HG02678 (cell line): ENCODE measurements at regions not wholly inside any gene's neighbourhood (a gene's known extent, or its start where the extent isn't known, plus 50 kb on each side); places are given as distances from the start of the nearest gene placed in this dataset.

ENCODE experiments used
- ATAC-seq: cut with Tn5 transposase; IDR thresholded peaks from one replicate; pipeline ENCODE4 v1.9.1; 2021; ENCODE audit warnings: mild to moderate bottlenecking, moderate library complexity; ENCODE audit not compliant: unreplicated experiment

GRCh38 chr5:30764704-30765103, 428.8 kb upstream of the CDH6 start:
- no peak for ATAC-seq

GRCh38 chr5:30759731-30760130, 433.8 kb upstream of the CDH6 start:
- no peak for ATAC-seq

GRCh38 chr5:30752015-30752414, 441.5 kb upstream of the CDH6 start:
- ATAC-seq: no peak

GRCh38 chr5:30749971-30750370, 443.5 kb upstream of the CDH6 start:
- no peak for ATAC-seq

GRCh38 chr5:30747412-30747811, 446.1 kb upstream of the CDH6 start:
- ATAC-seq: no peak

GRCh38 chr5:30736669-30737068, 456.8 kb upstream of the CDH6 start:
- ATAC-seq: no peak

GRCh38 chr5:30734118-30734517, 459.4 kb upstream of the CDH6 start:
- ATAC-seq: no peak

- no peak for ATAC-seq
These were observed 468.4 kb upstream of the CDH6 start for GRCh38 chr5:30725073-30725472.

GRCh38 chr5:30698217-30698616, 495.3 kb upstream of the CDH6 start:
- ATAC-seq: no peak

- ATAC-seq: no peak
These were observed 500.2 kb upstream of the CDH6 start for GRCh38 chr5:30693326-30693725.

GRCh38 chr5:30690931-30691330, 502.6 kb upstream of the CDH6 start:
- ATAC-seq: no peak

- ATAC-seq: no peak
These were observed 506.0 kb upstream of the CDH6 start for GRCh38 chr5:30687461-30687860.

- ATAC-seq: no peak
These were observed 507.0 kb upstream of the CDH6 start for GRCh38 chr5:30686530-30686929.

- ATAC-seq: no peak
These were observed 517.2 kb upstream of the CDH6 start for GRCh38 chr5:30676223-30676840.

- no peak for ATAC-seq
These were observed 526.2 kb upstream of the CDH6 start for GRCh38 chr5:30667293-30667692.

GRCh38 chr5:30663536-30663935, 530.0 kb upstream of the CDH6 start:
- ATAC-seq: no peak

- ATAC-seq: no peak
These were observed 531.1 kb upstream of the CDH6 start for GRCh38 chr5:30662373-30662772.

- no peak for ATAC-seq
These were observed 531.8 kb upstream of the CDH6 start for GRCh38 chr5:30661730-30662129.

- no peak for ATAC-seq
These were observed 534.1 kb upstream of the CDH6 start for GRCh38 chr5:30659417-30659816.

- no peak for ATAC-seq
These were observed 543.2 kb upstream of the CDH6 start for GRCh38 chr5:30650311-30650710.

- no peak for ATAC-seq
These were observed 554.6 kb upstream of the CDH6 start for GRCh38 chr5:30638899-30639298.

GRCh38 chr5:30627945-30628344, 565.5 kb upstream of the CDH6 start:
- ATAC-seq: no peak

- no peak for ATAC-seq
These were observed 566.9 kb upstream of the CDH6 start for GRCh38 chr5:30626557-30626956.
